Stomach (tissue), 8 donors: ENCODE measurements at regions not wholly inside any gene's neighbourhood (a gene's known extent, or its start where the extent isn't known, plus 50 kb on each side); places are given as distances from the start of the nearest gene placed in this dataset.

Source experiments
- DNase-seq, 2 donors: peaks; one replicate each; pipeline versions ENCODE4 v3.0.0 to v3.0.0-alpha.2; 2013 to 2019
- H3K27ac ChIP-seq, 5 donors: fragments of 200-600 bp in 4 of 5; sonication (generic) in 4 of 5; one replicate each; pipeline ENCODE4 v1.5.1; 2013 to 2019; ENCODE audit warnings: mild to moderate bottlenecking in 1 of 5, moderate library complexity in 1 of 5
- H3K27me3 ChIP-seq, 3 donors: fragments of 200-600 bp; sonication (generic); one replicate each; pipeline ENCODE4 v1.5.1; 2017 to 2019; ENCODE audit warnings: mixed run types in 1 of 3
- H3K36me3 ChIP-seq, 4 donors: fragments of 200-600 bp; sonication (generic); 1 replicate in 3 of 4; 2 replicates in 1 of 4; pipeline ENCODE4 v1.5.1; 2016 to 2019
- H3K4me1 ChIP-seq, 4 donors: fragments of 200-600 bp; sonication (generic); one replicate each; pipeline ENCODE4 v1.5.1; 2016 to 2019
- H3K4me3 ChIP-seq, 4 donors: fragments of 200-600 bp; sonication (generic) in 3 of 4; one replicate each; pipeline ENCODE4 v1.5.1; 2016 to 2019; ENCODE audit warnings: mild to moderate bottlenecking in 1 of 4
- H3K9me3 ChIP-seq, 4 donors: fragments of 200-600 bp; sonication (generic); one replicate each; pipeline ENCODE4 v1.5.1; 2016 to 2019
- CTCF ChIP-seq, 7 experiments: fragments of 450-650 bp in 4 of 7; fragments of 200-600 bp in 3 of 7; sonication (generic) in 3 of 7; IDR thresholded peaks; one replicate each; pipeline ENCODE4 v1.5.1; 2016 to 2019; ENCODE audit warnings: antibody characterized with exemption in 7 of 7, control low read depth in 2 of 7, mild to moderate bottlenecking in 1 of 7
- EP300 ChIP-seq: sonication (generic); formaldehyde crosslinking; IDR thresholded peaks from one replicate; pipeline ENCODE4 v1.6.1; 2017; ENCODE audit warnings: antibody characterized with exemption
- POLR2A ChIP-seq, 4 donors: fragments of 450-650 bp; IDR thresholded peaks; one replicate each; pipeline ENCODE4 v1.6.1; 2016; ENCODE audit warnings: antibody characterized with exemption in 4 of 4, control low read depth in 2 of 4, mild to moderate bottlenecking in 1 of 4, moderate library complexity in 1 of 4
- POLR2AphosphoS5 ChIP-seq, 3 donors: sonication (generic); formaldehyde crosslinking; IDR thresholded peaks; one replicate each; pipeline ENCODE4 v1.6.1; 2016; ENCODE audit warnings: antibody characterized with exemption in 3 of 3
- WGBS, 5 donors: extraction: QIAGEN DNeasy Blood & Tissue Kit in 3 of 5; methylation state at CpG; one replicate each; pipeline versions ENCODE4 v1.1.5 to v1.1.7; 2013 to 2018; 5-methylcytosine and 5-hydroxymethylcytosine counted together
- intact Hi-C: fragments of 100-400 bp; cut with DNase I; formaldehyde crosslinking; loops from one replicate; pipeline ENCODE4 v1.15.1; 2023; ENCODE audit warnings: low total_unique reads
- donor health status: healthy with polysubstance abuse.
- donor health status: Bipolar disorder and iron deficiency.
- donor health status: healthy.

DNA sequence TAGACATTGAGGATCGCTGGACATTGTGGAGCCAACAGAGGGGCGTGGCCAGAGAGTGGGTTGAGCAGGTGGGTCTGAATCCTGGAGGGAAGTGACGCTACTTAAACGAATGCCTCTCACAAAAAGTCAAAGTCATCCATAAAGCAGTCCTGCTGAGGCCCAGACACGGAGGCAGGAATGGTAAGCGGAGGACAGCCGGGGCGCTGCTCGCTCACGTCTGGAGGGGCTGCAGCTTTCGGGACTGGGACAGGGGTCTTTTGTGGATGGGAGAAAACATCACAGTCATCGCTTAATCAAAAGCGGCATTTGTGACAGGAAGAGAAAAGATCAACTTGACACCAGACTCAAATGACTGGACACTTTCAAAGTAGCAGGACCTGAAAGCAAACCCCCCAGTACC is 88.4 kb downstream of the PTGR3 start:
- Histone ChIP-seq H3K27me3 (no peaks in the 10 kb centered on the region), H3K4me1 (no peaks in the 10 kb centered on the region), H3K9me3 (no peaks in the 10 kb centered on the region), H3K4me3 (no peak overlapping the region), H3K27ac (no peak overlapping the region), H3K36me3 (no peaks in the 10 kb centered on the region)
- DNase-seq, result no peak
- intact Hi-C loops, result no loop called here
- TF ChIP-seq CTCF (IDR thresholded peaks at IDR 0.05) (no peak), EP300 (no peak), POLR2A (IDR thresholded peaks at IDR 0.05) (no peak), POLR2AphosphoS5 (IDR thresholded peaks at IDR 0.05) (no peak)
- 78 to 89% (median 87%) methylated on average over 13 of the region's 13 CpGs for WGBS, 5 donors

- no peak overlapping the region for H3K27ac ChIP-seq
- no peaks in the 10 kb centered on the region for H3K27me3 ChIP-seq
- H3K36me3 ChIP-seq, result no peaks in the 10 kb centered on the region
- TF ChIP-seq CTCF (IDR thresholded peaks at IDR 0.05) (no peak), EP300 (no peak), POLR2AphosphoS5 (IDR thresholded peaks at IDR 0.05) (no peak), POLR2A (IDR thresholded peaks at IDR 0.05) (no peak)
- no peaks in the 10 kb centered on the region for H3K4me1 ChIP-seq
- DNase-seq, result no peak
- H3K9me3 ChIP-seq, result no peaks in the 10 kb centered on the region
- WGBS, 5 donors, result 91 to 97% (median 93%) methylated on average over 5 of the region's 5 CpGs
- no peak overlapping the region for H3K4me3 ChIP-seq
- intact Hi-C loops, result no loop called here
Measured at GRCh38 chr18:75116809-75117208, 92.1 kb downstream of the PTGR3 start.

- TF ChIP-seq POLR2A (IDR thresholded peaks at IDR 0.05) (no peak), CTCF (IDR thresholded peaks at IDR 0.05) (no peak)
- no peak overlapping the region for H3K27ac ChIP-seq
- H3K4me3 ChIP-seq, result no peak overlapping the region
- no peaks in the 10 kb centered on the region for H3K4me1 ChIP-seq
- no peaks in the 10 kb centered on the region for H3K36me3 ChIP-seq
- H3K27me3 ChIP-seq, result no peaks in the 10 kb centered on the region
- intact Hi-C loops, result no loop called here
- H3K9me3 ChIP-seq, result no peaks in the 10 kb centered on the region
- no peak for DNase-seq
- 56 to 64% (median 62%) methylated on average over 7 of the region's 7 CpGs for WGBS, 5 donors
Measured at GRCh38 chr18:75116165-75116564, 92.8 kb downstream of the PTGR3 start.

DNA sequence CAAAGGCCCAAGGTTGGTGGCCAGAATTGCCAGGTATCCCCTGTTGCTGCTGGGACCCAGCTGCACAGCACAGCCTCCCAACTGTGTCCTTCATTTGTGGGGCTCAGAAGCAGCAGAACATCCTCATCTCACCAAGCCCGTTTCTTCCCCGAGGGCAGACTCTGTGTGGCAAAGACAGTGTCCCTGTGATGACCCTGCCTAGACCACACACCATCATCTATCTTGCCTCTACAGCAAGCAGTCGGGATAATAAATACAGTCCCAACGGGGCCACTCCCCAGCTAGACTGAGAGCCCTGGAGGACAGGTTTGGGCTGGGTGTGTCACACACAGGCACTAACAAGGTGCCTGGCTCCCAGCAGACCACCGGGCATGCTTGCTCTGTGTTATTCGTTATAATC is 93.4 kb downstream of the PTGR3 start:
- no peaks in the 10 kb centered on the region for H3K4me1 ChIP-seq
- H3K27me3 ChIP-seq, result no peaks in the 10 kb centered on the region
- H3K27ac ChIP-seq, result no peak overlapping the region
- no peaks in the 10 kb centered on the region for H3K36me3 ChIP-seq
- TF ChIP-seq EP300 (no peak), POLR2AphosphoS5 (IDR thresholded peaks at IDR 0.05) (no peak), CTCF (IDR thresholded peaks at IDR 0.05) (no peak), POLR2A (IDR thresholded peaks at IDR 0.05) (no peak)
- WGBS, 5 donors, result 49 to 62% (median 53%) methylated on average over 6 of the region's 6 CpGs
- no peak for DNase-seq
- no peak overlapping the region for H3K4me3 ChIP-seq
- H3K9me3 ChIP-seq, result no peaks in the 10 kb centered on the region
- intact Hi-C loops, result no loop called here
